Lower leg skin (tissue), 4 donors: ENCODE measurements at regions not wholly inside any gene's neighbourhood (a gene's known extent, or its start where the extent isn't known, plus 50 kb on each side); places are given as distances from the start of the nearest gene placed in this dataset.
"Not testable (repeated sequence)": the region's sequence is repeated elsewhere in the genome, so short reads cannot be mapped to it uniquely, and the experiment has no call there.

Experiments
- DNase-seq, 2 donors: peaks; one replicate each; pipeline ENCODE4 v3.0.0-alpha.2; 2019; ENCODE audit warnings: low spot score in 2 of 2
- H3K4me3 ChIP-seq: fragments of 200-600 bp; sonication (generic); 2 replicates; pipeline ENCODE4 v1.5.1; 2017; ENCODE audit warnings: mild to moderate bottlenecking, low read depth; ENCODE audit not compliant: poor library complexity, severe bottlenecking
- CTCF ChIP-seq, 3 donors: fragments of 450-650 bp; IDR thresholded peaks; one replicate each; pipeline ENCODE4 v1.5.1; 2016; ENCODE audit warnings: antibody characterized with exemption in 3 of 3, mild to moderate bottlenecking in 3 of 3, moderate library complexity in 2 of 3
- POLR2A ChIP-seq, 2 donors: fragments of 450-650 bp; IDR thresholded peaks; one replicate each; pipeline ENCODE4 v1.6.1; 2016 to 2017; ENCODE audit warnings: antibody characterized with exemption in 2 of 2, mild to moderate bottlenecking in 1 of 2, moderate library complexity in 1 of 2
- WGBS, 2 donors: methylation state at CpG; one replicate each; pipeline ENCODE4 v1.1.5; 2018; 5-methylcytosine and 5-hydroxymethylcytosine counted together
- intact Hi-C: fragments of 100-400 bp; cut with DNase I; formaldehyde crosslinking; loops from one replicate; pipeline ENCODE4 v1.15.0; 2023; ENCODE audit warnings: low total_unique reads

GRCh38 chr2:59752512-59752911 is 800.9 kb downstream of the BCL11A start:
- WGBS, 2 donors, result 64 to 69% methylated on average over 1 of the region's 1 CpG
- no peak for DNase-seq
- H3K4me3 ChIP-seq, result no peak overlapping the region
- intact Hi-C loops, result no loop called here
- TF ChIP-seq POLR2A (IDR thresholded peaks at IDR 0.05), result no peak
- TF ChIP-seq CTCF (IDR thresholded peaks at IDR 0.05), result no peak

DNA sequence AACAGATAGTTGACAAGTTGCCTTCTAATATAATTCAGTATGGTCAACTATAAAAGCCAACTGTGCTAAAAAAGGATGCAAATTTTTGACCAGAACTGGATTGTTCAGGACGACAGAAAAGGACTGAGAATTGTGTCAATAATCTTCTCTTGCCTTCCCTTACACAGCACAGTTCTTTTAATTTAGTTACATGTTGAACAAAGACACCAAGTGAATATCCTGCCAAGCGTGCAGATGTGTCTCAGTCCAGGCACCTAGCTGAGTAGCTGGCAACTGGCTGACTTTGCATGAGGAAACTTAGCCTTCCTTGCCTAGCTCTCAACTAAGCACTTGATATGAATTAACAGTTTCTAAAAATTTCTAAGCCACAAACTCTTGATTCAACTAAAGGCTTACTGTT is 801.4 kb downstream of the BCL11A start:
- intact Hi-C loops, result no loop called here
- WGBS, 2 donors, result 67 to 73% methylated on average over 2 of the region's 2 CpGs
- TF ChIP-seq CTCF (IDR thresholded peaks at IDR 0.05) (no peak), POLR2A (IDR thresholded peaks at IDR 0.05) (no peak)
- DNase-seq, result no peak
- no peak overlapping the region for H3K4me3 ChIP-seq

DNA sequence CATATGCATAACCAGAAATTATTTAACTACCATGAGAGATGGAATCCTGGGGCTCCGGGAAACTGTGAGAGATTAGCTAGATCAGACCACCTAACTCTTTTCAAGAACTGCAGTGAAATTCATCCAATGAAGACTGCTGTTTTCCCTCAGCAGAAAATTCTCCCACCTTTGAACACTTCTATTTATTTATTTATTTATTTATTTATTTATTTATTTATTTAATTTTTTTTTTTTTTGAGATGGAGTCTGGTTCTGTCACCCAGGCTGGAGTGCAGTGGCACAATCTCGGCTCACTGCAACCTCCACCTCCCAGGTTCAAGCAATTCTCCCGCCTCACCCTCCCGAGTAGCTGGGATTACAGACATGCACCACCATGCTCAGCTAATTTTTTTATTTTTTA is 802.2 kb downstream of the BCL11A start:
- intact Hi-C loops, result not testable (repeated sequence)

GRCh38 chr2:59746291-59746690 is 807.2 kb downstream of the BCL11A start:
- TF ChIP-seq POLR2A (IDR thresholded peaks at IDR 0.05), result no peak
- TF ChIP-seq CTCF (IDR thresholded peaks at IDR 0.05), result no peak
- 75 to 79% methylated on average over 1 of the region's 1 CpG for WGBS, 2 donors
- H3K4me3 ChIP-seq, result no peak overlapping the region
- intact Hi-C loops, result no loop called here
- DNase-seq, result no peak

More for the DNA sequence above, 802.2 kb downstream of the BCL11A start:
- WGBS, 2 donors, result 93 to 97% methylated on average over 4 of the region's 4 CpGs
- H3K4me3 ChIP-seq, DNase-seq: not testable (repeated sequence)

DNA sequence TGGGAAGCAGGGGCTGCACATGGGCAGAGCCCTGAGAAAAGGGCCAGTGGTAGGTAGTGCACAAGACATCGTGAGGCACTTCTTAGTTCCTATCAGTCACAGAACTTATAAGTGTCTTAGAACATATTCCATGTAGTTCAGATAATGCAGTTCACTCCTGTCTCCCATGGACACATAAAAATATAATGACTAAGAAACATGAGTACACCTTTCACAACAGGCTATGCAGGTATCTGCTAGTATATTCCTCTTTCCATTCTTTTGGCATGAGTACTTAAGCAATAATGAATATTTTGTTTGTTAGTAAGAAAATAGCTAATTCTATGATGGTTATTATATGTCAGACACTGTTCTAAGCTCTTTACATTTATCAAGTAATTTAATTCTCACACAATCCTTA is 808.4 kb downstream of the BCL11A start:
- no peak overlapping the region for H3K4me3 ChIP-seq
- WGBS, 2 donors, result 96 to 100% methylated on average over 1 of the region's 1 CpG
- no peak for DNase-seq
- intact Hi-C loops, result no loop called here
- no peak for TF ChIP-seq CTCF (IDR thresholded peaks at IDR 0.05)
- TF ChIP-seq POLR2A (IDR thresholded peaks at IDR 0.05), result no peak

- no peak for TF ChIP-seq POLR2A (IDR thresholded peaks at IDR 0.05)
- TF ChIP-seq CTCF (IDR thresholded peaks at IDR 0.05), result no peak
- H3K4me3 ChIP-seq, result no peak overlapping the region
- 80 to 84% methylated on average over 1 of the region's 1 CpG for WGBS, 2 donors
- intact Hi-C loops, result no loop called here
- no peak for DNase-seq
Observed at GRCh38 chr2:59744436-59744835, 809.0 kb downstream of the BCL11A start.
